ENCODE measurements at regions not wholly inside any gene's neighbourhood (a gene's known extent, or its start where the extent isn't known, plus 50 kb on each side); places are given as distances from the start of the nearest gene placed in this dataset.

GRCh38 chr11:134761386-134761785 is 349.3 kb upstream of the B3GAT1 start:
- DNase-seq (ENCODE audit: low spot score), result no peak

- no peak for DNase-seq (ENCODE audit: low spot score)
These were observed 348.9 kb upstream of the B3GAT1 start for GRCh38 chr11:134760957-134761356.

GRCh38 chr11:134760299-134760698 is 348.3 kb upstream of the B3GAT1 start:
- no peak for DNase-seq (ENCODE audit: low spot score)

- DNase-seq (ENCODE audit: low spot score), result no peak
These were observed 347.8 kb upstream of the B3GAT1 start for GRCh38 chr11:134759855-134760254.

- DNase-seq (ENCODE audit: low spot score), result no peak
These were observed 347.2 kb upstream of the B3GAT1 start for GRCh38 chr11:134759274-134759673.

- no peak for DNase-seq (ENCODE audit: low spot score)
These were observed 346.4 kb upstream of the B3GAT1 start for GRCh38 chr11:134758342-134758931.

GRCh38 chr11:134757633-134758032 is 345.6 kb upstream of the B3GAT1 start:
- no peak for DNase-seq (ENCODE audit: low spot score)

GRCh38 chr11:134756811-134757540 is 344.9 kb upstream of the B3GAT1 start:
- no peak for DNase-seq (ENCODE audit: low spot score)

- no peak for DNase-seq (ENCODE audit: low spot score)
These were observed 343.5 kb upstream of the B3GAT1 start for GRCh38 chr11:134755535-134755934.

GRCh38 chr11:134754521-134755198 is 342.6 kb upstream of the B3GAT1 start:
- no peak for DNase-seq (ENCODE audit: low spot score)

GRCh38 chr11:134753771-134754520 is 341.9 kb upstream of the B3GAT1 start:
- DNase-seq (ENCODE audit: low spot score), result no peak

GRCh38 chr11:134752964-134753770 is 341.1 kb upstream of the B3GAT1 start:
- DNase-seq (ENCODE audit: low spot score), result no peak

- DNase-seq (ENCODE audit: low spot score), result no peak
These were observed 340.5 kb upstream of the B3GAT1 start for GRCh38 chr11:134752526-134752925.

- no peak for DNase-seq (ENCODE audit: low spot score)
These were observed 339.7 kb upstream of the B3GAT1 start for GRCh38 chr11:134751766-134752165.

- no peak for DNase-seq (ENCODE audit: low spot score)
These were observed 339.1 kb upstream of the B3GAT1 start for GRCh38 chr11:134751031-134751585.

- no peak for DNase-seq (ENCODE audit: low spot score)
These were observed 338.6 kb upstream of the B3GAT1 start for GRCh38 chr11:134750619-134751018.

- no peak for DNase-seq (ENCODE audit: low spot score)
These were observed 337.2 kb upstream of the B3GAT1 start for GRCh38 chr11:134749040-134749839.

- DNase-seq (ENCODE audit: low spot score), result no peak
These were observed 334.6 kb upstream of the B3GAT1 start for GRCh38 chr11:134746609-134747008.

- DNase-seq (ENCODE audit: low spot score), result no peak
These were observed 333.4 kb upstream of the B3GAT1 start for GRCh38 chr11:134745456-134745855.

GRCh38 chr11:134743820-134744195 is 331.8 kb upstream of the B3GAT1 start:
- DNase-seq (ENCODE audit: low spot score), result no peak
